HK-2 (cell line): ENCODE measurements at regions not wholly inside any gene's neighbourhood (a gene's known extent, or its start where the extent isn't known, plus 50 kb on each side); places are given as distances from the start of the nearest gene placed in this dataset.

Experiments
- DNase-seq: peaks from one replicate; pipeline ENCODE4 v3.0.0-alpha.2; 2018; ENCODE audit not compliant: unreplicated experiment

DNA sequence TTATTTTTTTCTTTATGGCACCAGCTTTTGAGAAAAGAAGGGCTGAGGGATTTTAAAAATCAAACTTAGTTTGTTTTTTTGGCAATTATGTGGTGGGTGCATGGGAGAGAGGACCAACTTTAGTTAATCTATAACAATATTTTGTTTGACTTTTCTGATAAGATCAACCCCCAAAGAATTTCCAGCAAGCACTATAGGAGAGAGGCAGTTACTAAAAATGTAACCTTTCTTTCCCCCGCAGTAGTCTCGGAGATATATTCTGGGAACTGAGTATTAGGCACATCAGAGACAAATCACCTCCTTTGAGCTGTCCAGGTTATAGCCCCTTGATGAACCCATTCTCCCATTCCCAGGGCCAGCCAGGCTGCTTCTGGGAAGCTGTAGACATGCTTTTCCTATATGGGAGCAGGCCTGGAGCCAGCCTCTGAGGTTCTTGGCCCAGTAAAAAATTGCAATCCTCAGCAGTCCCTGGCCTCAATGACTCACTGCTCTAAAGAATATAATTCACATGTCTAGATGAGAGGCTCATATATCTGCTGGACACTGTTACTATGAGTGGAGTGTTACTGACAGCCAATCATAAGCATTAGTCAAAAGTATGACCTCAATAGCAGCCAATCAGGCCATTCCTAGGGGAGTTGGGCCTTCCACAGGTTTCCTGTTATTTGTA, 138.3 kb upstream of the AGBL1 start:
- DNase-seq: no peak

DNA sequence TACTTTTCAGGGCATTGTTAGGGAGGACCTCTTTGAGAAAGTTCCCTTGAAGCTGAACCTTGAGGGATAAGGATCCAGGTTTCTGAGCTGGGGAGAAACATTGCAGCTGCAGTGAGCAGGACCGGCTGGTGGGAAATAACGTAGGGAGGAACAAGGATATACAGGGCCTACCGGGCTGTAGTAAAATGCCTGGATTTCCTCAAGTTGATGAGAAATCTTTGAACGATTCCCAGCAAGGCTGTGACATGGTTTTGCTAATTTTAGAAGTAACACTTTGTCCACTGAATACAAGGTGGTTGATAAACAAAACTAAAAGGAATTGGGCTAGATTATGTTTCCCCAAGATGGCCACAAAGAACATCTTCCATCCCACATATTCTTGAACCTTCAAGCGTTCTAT, 137.0 kb upstream of the AGBL1 start:
- no peak for DNase-seq

DNA sequence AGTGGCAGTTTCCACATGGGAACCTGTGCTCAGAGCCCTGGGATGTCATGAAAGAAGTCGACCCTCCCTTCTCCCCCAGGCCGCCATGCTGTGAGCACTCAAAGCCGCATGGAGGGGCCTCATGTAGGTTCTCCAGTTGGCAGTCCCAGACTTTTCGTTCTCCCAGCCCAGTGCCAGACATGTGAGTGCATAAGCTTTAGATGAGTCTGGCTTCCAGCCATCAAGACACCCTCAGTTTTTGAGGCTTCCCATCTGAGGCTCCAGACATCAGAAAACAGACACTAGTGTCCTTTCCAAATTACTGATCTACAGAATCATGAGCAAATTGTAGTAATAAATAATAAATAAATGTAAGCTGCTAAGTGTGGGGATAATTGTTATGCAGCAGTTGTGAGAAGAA, 136.5 kb upstream of the AGBL1 start:
- DNase-seq: no peak

DNA sequence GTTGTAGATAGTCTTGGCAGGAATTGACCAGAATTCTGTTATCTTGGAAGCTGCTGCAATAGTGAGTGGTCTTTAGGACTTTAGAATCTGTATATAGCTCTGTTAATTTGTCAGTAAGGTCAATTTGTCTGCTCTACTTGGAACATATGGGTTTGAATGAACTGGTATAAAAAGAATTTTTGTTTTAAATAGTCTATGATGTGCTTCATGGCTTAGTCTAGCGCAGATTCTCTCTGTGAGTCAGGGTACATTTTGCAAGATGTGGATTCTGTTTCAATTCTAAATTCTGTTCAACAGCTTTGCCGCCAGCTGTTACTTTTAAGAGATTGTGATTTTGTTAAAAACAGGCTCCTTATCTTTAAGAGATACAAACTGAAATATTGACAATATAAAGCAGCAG, 135.9 kb upstream of the AGBL1 start:
- DNase-seq: no peak

DNA sequence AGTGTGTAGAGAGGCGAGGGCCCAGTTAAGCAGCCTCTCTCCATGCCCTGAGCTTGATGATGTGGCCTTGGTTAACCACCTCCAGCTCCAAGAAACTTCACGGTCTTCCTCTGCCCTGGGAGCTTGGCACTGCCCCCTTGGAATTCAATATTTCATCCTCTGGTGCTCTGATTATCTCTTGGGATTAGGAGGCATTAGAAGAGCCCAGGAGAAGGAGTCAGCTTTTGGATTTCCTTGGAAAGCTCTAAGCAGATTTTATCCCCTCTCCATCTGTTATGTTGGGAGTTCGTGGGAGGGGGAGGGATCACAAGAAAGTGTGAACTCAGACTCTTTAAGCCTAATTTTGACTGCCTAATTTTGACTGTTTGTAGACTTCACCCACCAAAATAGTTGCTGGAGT, 132.7 kb upstream of the AGBL1 start:
- DNase-seq: no peak

DNA sequence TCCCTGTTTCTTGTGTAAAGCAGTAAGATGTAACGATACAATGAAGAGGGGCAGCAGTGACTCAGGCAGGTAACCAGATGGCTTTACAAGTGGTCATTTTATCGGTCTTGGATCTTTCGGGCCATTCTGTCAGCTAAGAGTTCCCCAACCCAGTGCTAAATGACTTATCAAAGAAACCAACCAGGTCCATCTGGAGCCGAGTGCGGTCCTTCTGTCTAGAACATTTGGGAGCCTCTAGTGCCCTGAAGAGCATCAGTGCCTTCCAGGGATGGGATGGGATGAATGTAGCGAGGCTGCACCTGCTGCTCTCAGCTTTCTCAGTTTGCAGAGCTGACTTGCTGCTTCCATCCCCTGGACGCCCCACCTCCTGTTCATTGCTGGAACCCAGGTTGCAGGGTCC, 131.7 kb upstream of the AGBL1 start:
- no peak for DNase-seq

DNA sequence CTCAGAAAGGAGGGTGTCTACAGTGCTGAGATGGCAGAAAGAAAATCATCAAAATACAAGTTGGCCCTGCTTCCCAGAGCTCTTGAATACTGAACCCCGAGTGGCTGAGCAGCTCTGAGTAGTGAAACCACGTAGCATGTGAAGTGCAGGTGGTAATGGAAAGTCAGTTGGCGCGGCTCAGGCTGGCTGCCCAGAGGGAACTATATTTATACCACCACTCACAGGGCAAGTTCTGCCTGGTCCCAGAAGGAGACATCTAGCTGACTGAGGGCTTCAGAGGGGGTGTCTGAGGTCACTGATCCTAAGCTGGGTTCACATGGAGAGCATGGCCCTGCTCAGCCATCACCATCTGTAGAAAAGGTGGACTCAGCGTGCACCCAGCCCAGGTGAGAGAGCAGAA, 129.6 kb upstream of the AGBL1 start:
- no peak for DNase-seq

DNA sequence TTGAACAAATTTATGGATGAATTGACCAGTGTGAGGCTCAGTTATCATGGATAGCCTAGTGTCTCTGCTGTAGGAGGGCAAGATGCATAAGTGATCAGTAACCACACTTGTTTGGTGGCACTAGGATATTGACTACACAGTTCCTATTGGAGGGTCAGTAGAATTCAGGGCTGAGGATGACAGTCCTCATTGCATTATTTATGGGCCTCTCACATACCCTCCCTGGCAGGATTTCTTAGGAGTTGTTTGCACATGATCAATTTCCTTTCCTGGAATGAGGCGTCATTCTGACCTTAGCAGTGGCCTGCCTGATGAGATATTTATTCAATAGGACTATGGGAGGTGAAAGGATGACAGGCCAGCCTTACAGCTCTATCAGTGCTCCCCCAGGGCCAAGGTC, 125.1 kb upstream of the AGBL1 start:
- DNase-seq: no peak

DNA sequence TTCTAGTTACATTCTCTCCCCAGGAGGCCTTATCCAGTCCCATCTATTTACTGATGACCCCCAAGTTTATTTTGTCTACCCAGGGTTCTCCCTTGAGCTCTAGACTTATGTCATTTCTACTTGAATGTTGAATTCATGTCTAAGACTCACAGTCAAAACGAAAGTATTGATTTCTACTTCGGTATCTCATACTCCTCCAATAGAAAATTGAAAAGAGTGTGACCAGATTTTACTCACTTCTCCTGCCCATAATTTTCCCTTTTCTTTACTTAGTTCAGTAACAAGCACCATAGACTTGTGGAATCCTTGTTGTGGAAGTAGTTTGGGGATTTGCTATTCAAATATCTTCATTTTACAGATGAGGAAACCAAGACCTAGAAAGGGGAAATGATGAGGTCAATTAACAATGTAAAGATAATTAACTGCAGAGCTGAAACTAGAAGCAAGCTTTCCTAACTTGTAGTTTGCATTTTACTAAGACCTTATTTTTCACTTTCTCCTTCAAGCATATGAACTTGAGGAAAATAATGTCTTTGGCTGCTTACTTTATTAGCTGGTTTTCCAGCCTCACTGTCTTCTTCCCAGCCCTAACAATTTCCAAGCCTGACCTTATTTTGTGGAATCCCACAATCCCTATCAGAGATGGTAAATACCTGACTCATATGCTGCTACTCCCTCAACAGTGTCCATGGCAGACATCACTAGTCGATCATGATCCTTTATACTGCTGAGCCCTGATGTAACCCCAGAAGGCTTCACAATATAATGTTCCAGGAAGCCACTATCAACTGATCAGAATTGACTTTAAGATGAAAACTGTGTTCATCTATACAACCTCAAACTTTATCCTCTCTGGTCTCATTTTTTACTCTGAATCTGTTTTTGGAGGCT, 123.9 kb upstream of the AGBL1 start:
- DNase-seq: no peak

DNA sequence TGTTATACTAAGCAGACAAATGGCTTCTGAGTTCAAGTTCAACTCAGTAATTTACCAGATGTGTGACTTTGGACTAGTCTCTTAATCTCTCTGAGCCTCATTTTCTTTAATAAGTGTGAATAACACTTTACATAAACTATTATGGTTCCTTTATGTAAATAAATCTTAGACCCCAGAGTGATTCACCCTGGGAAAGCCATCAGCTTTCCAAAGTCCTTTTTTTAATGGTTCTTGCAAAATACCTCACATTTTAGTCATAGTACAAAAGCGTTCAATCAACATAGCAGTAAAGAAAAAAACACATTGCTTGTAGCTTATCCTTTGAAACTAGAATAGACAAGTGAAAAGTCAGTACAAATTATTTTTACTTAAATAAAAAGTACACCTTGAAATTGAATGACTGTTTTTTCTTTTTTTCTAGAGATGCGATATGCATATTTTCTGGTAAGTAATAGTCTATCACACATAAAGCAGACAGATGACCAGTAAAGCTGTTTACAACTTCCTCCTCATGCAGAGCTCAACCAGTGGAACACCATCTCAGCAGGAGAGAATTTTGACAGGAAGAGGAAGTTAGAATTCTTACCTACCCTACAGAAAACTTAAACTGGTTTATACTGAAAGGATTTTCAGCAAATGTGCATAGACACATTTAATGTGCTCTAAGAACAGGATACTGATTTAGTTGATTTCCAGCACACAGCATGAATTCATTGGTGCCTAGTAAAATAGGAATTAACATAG, 123.0 kb upstream of the AGBL1 start:
- DNase-seq: no peak

DNA sequence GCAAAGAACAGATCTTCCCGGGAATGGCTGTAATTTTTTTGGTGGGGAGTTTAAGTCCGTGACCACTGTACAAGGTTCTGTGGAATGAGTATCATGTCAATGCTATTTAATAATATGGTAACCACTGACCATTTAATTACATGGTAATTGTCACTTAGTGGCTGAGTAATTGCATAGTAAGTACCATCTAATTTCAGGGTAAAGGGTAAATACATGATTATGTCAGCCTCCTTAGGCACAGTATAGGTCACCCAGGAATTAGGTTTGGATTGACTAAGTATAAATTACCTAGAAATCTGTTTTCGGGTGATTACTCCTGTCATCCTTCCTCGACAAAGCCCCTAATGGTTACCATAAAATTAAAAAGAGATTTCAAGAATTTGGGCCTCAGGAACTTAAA, 120.1 kb upstream of the AGBL1 start:
- no peak for DNase-seq

DNA sequence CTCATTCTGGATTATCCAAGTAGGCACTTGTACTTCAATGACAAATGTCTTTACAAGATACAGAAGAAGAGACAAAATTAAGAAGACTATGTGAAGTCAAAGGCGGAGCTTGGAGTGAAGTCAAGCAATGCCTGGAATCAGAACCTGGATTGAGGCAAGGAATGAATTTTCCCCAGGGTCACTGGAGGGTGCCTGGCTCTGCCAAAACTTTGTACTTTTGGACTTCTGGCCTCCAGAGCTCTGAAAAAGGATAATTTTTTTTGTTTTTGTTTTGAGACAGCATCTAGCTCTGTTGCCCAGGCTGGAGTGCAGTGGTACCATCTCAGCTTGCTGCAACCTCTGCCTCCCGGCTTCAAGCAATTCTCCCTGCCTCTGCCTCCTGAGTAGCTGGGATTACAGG, 119.3 kb upstream of the AGBL1 start:
- DNase-seq: no peak

DNA sequence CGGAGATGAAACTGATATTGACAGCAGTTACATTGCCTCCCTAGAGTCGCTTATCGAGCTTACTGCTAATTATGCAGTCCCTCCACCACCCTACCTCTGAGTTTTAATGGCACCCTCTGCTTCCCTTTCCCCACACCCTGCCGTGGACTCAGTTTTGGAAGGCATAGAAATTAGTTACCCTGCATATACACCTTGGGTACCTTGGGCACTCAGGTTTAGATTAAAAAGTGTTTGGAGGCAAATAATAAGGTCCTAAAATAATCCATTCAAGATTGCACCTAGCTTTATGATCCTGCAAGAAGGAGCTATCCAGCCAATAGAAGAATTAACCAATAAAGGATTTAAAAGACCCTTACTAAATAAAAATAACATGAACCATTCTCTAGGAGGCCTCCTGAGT, 117.8 kb upstream of the AGBL1 start:
- no peak for DNase-seq

DNA sequence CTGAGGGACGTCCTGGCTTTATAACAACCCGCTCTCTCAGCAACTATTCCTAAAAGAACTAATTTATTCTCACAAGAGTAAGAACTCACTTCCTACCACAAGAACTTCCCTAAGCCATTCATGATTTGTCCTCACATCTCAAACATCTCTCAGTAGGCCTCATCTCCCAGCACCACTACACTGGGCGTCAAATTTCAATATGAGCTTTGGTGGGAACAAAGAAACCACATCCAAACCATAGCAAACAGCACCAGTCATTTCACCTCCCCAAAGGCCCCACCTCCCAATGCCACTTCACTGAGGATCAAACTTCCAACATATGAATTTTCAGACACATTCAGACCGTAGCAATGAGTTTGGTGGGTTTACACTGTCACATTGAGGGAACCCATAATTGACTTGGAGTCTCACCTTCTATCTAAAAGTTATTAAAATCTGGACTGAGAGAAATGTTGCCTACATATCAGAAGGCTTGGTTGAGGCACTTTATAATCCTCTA, 116.4 kb upstream of the AGBL1 start:
- DNase-seq: no peak

DNA sequence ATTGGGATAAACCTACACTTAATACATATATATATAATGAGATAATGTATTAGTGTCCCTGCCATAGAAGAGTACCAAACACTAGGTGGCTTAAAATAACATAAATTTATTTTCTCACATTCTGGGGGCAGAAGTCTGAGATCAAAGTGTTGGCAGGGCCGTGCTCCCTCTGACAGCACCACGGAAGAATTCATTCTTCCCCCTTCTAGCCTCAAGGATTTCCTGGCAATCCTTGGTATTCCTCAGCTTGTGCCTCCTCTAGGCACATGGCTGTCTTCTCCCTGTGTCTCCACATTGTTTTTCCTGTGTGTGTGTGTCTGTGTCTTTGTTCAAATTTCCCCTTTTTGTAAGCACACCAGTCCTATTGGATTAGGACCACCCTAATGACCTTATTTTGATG, 115.2 kb upstream of the AGBL1 start:
- DNase-seq: no peak

DNA sequence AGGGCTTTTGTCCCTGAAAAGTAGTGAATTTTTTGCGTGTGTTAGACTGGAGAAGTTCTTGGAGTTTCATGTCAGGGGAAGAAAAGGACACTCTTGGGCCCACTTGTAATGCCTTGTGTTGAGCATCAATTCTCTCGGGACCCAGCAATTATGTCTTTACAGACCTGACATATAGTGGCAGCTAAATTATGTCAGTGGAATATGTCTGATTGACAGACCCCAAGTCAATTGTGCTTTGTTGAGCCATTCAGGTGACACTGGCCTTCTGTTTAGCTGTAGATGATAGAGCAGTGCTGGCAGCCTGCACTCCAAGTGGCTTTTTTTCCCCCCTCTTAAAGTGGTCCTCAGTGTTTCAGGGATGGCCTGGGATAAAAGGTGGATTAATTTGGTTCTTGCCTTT, 112.1 kb upstream of the AGBL1 start:
- no peak for DNase-seq

DNA sequence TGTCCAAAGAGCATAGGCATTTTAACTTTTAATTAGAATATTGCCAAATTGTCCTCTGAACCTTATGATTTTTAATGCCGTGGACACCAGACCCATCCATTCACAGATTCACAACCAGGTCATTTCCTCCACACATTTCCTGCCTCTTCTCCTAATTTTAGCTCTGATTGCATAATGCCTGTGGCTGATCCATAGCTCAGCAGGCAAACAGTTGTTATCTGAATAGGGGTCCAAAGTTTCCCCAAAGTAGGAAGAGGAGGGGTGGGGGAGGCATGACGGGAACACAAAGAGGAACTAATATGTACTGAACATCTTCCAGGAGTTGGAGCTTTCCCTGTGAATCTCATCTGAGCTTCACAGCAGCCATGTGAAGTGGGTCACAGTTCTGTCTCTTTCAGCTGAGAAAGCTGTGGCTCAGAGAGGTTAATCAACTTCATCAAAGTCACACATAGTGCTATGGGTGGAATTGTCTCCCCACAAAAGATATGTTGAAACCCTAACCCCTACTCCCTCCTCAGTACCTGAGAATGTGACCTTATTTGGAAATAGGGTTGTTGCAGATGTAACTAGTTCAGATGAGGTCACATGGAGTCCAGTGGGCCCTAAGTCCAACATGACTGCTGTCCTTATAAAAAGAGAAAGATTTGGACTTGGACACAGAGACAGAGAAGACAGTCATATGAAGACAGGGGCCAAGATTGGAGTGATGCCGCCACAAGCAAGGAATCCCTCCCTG, 106.7 kb upstream of the AGBL1 start:
- DNase-seq: no peak

DNA sequence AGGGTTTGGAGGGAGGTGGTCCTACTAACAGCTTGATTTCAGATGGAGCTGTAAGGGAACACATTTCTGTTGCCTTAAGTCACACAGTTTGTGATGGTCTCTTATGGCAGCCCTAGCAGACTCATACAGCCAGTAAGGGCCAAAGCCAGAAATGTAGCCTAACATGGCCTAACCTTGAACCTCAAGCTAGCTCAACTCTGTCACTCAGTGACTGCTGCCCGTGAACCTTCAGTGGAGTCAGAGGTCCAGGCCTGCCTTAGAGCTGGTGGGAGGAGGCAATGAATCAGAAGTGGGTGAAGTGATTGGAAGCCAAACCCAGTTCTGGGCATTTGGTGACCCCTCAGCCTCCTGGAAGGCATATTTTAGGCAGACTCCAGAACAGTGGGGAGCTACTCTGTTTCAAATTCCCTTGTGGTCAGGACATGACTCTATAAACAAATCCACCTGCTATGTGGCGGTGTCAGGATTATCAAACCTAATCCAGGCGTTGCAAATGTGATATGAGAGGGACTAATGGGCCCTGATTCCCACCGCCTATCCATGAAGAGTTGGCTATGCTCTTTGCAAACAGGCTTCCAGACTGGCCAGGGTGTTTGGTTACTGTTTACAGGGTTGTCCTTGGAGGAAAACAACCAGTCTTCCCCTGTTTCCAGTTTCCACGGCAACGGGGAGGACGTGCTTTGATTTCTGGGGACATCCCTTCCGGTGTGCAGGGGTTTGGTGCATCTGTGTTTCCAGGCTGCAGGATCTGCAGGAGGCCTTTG, 105.9 kb upstream of the AGBL1 start:
- no peak for DNase-seq

DNA sequence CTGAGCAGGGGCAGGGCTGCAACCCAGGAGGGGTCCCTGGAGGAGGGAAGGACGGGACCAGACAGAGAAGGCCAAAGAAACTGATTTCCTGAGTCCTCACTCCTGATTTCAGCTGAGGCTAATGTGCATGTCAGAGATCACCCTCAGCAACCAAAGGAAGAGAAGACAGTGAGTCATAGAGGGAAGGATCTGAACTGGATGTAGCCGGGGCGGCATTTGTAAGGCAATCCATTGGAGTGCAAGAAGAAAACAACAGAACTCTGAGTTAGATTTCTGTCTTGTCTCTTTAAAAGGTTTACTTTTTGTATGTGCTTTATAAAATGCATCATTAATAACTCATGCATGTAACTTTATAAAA, 105.3 kb upstream of the AGBL1 start:
- DNase-seq: no peak

DNA sequence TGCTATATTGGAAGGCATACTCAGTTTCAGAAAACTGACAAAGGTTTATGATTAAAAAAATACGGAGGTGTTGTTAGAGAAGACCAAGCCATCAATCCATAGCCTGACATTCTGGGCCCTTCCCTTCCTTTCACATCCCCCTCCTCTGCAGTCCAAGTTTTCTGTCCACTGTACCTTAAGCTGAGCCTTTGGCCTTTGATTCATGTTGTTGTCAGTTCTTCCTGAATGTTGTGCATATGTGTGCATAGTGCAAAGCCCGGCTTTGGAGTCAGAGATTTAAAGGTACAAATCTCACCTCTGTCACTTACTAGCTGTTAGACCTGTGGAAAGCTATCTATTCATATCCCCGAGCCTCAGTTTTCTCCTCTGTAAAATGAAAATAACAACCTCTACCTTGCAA, 104.9 kb upstream of the AGBL1 start:
- DNase-seq: no peak

DNA sequence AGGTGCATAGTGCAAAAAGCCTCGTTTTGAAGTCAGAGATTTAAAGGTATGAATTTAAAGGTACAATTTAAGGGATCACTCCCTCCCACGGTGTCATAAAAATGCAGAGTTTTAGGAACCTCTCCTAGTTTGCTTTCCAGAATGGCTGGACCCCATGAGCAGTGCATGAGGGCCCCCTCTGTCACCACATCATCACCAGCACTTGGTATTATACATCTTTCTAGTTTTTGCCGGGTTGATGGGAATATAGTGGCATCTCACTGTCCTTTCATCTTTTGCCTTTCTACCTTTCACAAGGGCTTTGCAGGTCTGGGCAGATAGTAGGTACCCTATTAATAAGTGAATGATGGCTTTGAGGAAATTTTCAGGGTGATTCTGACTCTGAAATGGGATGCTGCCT, 103.6 kb upstream of the AGBL1 start:
- no peak for DNase-seq
